ENCODE measurements at regions not wholly inside any gene's neighbourhood (a gene's known extent, or its start where the extent isn't known, plus 50 kb on each side); places are given as distances from the start of the nearest gene placed in this dataset.

DNA sequence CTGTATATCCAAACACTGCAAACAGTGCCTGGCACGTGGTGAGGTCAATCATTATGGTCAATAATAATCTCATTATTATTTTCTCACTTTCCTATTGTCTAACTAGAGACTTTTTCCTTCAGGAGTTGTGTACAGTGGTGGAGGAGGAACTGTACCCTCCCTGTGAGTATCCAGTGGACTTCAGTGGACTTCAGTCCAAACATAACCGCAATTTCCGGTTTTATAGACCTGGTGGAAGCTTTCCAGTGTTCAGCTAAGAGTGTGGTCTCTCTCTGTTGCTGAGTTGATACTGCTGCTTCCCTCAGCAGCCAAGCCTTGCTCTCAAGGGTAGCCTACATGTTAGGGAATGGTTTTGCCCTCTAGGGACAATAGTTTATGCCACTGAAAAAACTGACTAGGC lies 447.1 kb downstream of the TMEM182 start:
- TF ChIP-seq, protein P1, sequence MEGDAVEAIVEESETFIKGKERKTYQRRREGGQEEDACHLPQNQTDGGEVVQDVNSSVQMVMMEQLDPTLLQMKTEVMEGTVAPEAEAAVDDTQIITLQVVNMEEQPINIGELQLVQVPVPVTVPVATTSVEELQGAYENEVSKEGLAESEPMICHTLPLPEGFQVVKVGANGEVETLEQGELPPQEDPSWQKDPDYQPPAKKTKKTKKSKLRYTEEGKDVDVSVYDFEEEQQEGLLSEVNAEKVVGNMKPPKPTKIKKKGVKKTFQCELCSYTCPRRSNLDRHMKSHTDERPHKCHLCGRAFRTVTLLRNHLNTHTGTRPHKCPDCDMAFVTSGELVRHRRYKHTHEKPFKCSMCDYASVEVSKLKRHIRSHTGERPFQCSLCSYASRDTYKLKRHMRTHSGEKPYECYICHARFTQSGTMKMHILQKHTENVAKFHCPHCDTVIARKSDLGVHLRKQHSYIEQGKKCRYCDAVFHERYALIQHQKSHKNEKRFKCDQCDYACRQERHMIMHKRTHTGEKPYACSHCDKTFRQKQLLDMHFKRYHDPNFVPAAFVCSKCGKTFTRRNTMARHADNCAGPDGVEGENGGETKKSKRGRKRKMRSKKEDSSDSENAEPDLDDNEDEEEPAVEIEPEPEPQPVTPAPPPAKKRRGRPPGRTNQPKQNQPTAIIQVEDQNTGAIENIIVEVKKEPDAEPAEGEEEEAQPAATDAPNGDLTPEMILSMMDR (conservative IDR thresholded peaks at IDR 0.05; ENCODE audit: low read length) = no peak
- no peak for TF ChIP-seq EZH2phosphoT487 (IDR thresholded peaks at IDR 0.05; ENCODE audit: borderline replicate concordance)
